Natural killer cell (primary cell): ENCODE measurements at regions not wholly inside any gene's neighbourhood (a gene's known extent, or its start where the extent isn't known, plus 50 kb on each side); places are given as distances from the start of the nearest gene placed in this dataset.

ENCODE experiments used
- ATAC-seq, 3 donors: fragments of 150-1000 bp in 2 of 3; fragments of 200-7000 bp in 1 of 3; cut with Tn5 transposase; 1 replicate in 1 of 3; 2 replicates in 2 of 3; pipeline ENCODE4 v1.10.0; 2021; ENCODE audit warnings: mild to moderate bottlenecking in 2 of 3, moderate library complexity in 2 of 3
- DNase-seq, 2 donors: peaks; one replicate each; pipeline versions ENCODE4 v3.0.0 to v3.0.0-alpha.2; 2013 to 2021; ENCODE audit warnings: mixed read lengths in 1 of 2
- H3K27ac ChIP-seq: one replicate; pipeline ENCODE4 v1.5.1; 2013; ENCODE audit warnings: mild to moderate bottlenecking, low read length
- H3K27me3 ChIP-seq: one replicate; pipeline ENCODE4 v1.6.1; 2013; ENCODE audit warnings: low read length; ENCODE audit not compliant: control insufficient read depth, insufficient read depth
- H3K36me3 ChIP-seq: one replicate; pipeline ENCODE4 v1.6.1; 2013; ENCODE audit warnings: low read length; ENCODE audit not compliant: control insufficient read depth, insufficient read depth
- H3K4me1 ChIP-seq: one replicate; pipeline ENCODE4 v1.6.1; 2013; ENCODE audit warnings: low read length; ENCODE audit not compliant: control insufficient read depth, insufficient read depth
- H3K4me3 ChIP-seq: one replicate; pipeline ENCODE4 v1.5.1; 2013; ENCODE audit warnings: low read length
- H3K9me3 ChIP-seq: one replicate; pipeline ENCODE4 v1.6.1; 2013; ENCODE audit warnings: low read length; ENCODE audit not compliant: control insufficient read depth, insufficient read depth
- H3K27ac Mint-ChIP-seq, 2 donors: one replicate each; pipeline ENCODE4 v1.8.0; 2022; ENCODE audit warnings: mild to moderate bottlenecking in 2 of 2, mixed read lengths in 2 of 2, moderate library complexity in 1 of 2
- H3K27me3 Mint-ChIP-seq, 2 donors: one replicate each; pipeline ENCODE4 v1.8.0; 2022; ENCODE audit warnings: low read depth in 2 of 2, mixed read lengths in 2 of 2
- H3K36me3 Mint-ChIP-seq: one replicate; pipeline ENCODE4 v1.8.0; 2022; ENCODE audit warnings: mixed read lengths
- H3K4me1 Mint-ChIP-seq, 2 donors: one replicate each; pipeline ENCODE4 v1.8.0; 2022; ENCODE audit warnings: mixed read lengths in 2 of 2
- H3K4me3 Mint-ChIP-seq: one replicate; pipeline ENCODE4 v1.8.0; 2022; ENCODE audit warnings: mild to moderate bottlenecking, moderate library complexity, mixed read lengths
- H3K9me3 Mint-ChIP-seq, 2 donors: one replicate each; pipeline ENCODE4 v1.8.0; 2022; ENCODE audit warnings: mixed read lengths in 2 of 2
- CTCF ChIP-seq: fragments of 200-600 bp; IDR thresholded peaks from one replicate; pipeline ENCODE4 v1.8.0; 2022; ENCODE audit warnings: antibody characterized with exemption
- WGBS: methylation state at CpG from one replicate; pipeline ENCODE4 v1.1.7; 2013; ENCODE audit warnings: missing lambda C conversion rate; ENCODE audit not compliant: insufficient coverage; 5-methylcytosine and 5-hydroxymethylcytosine counted together
- intact Hi-C: fragments of 100-400 bp; cut with micrococcal nuclease; formaldehyde crosslinking; loops from one replicate; pipeline ENCODE4 v1.14.2; 2022

- H3K36me3 ChIP-seq, result no peaks in the 10 kb centered on the region
- intact Hi-C loops, result no loop called here
- no peak for DNase-seq
- H3K9me3 Mint-ChIP-seq, result no peaks in the 10 kb centered on the region
- no peak overlapping the region for H3K27ac ChIP-seq
- no peaks in the 10 kb centered on the region for H3K4me1 Mint-ChIP-seq
- H3K9me3 ChIP-seq, result no peaks in the 10 kb centered on the region
- H3K27ac Mint-ChIP-seq, result no peak overlapping the region
- ATAC-seq, result no peak
- no peak overlapping the region for H3K4me3 ChIP-seq
- peaks cover 5 to 19% of the 10 kb centered on the region in 2 donors for H3K27me3 Mint-ChIP-seq
- WGBS, result 54% methylated on average over 4 of the region's 4 CpGs
- H3K4me1 ChIP-seq, result no peaks in the 10 kb centered on the region
- TF ChIP-seq CTCF, result no peak
- H3K36me3 Mint-ChIP-seq, result no peaks in the 10 kb centered on the region
- H3K27me3 ChIP-seq, result no peaks in the 10 kb centered on the region
- no peak overlapping the region for H3K4me3 Mint-ChIP-seq
Measured at GRCh38 chr1:5222626-5223025, 568.2 kb downstream of the AJAP1 start.

- peaks cover 9 to 24% of the 10 kb centered on the region in 2 donors for H3K27me3 Mint-ChIP-seq
- 80% methylated on average over 6 of the region's 6 CpGs for WGBS
- H3K4me3 ChIP-seq, result no peak overlapping the region
- intact Hi-C loops, result no loop called here
- no peak overlapping the region for H3K4me3 Mint-ChIP-seq
- no peaks in the 10 kb centered on the region for H3K36me3 Mint-ChIP-seq
- no peaks in the 10 kb centered on the region for H3K4me1 ChIP-seq
- no peak for TF ChIP-seq CTCF
- no peaks in the 10 kb centered on the region for H3K27me3 ChIP-seq
- no peaks in the 10 kb centered on the region for H3K9me3 Mint-ChIP-seq
- ATAC-seq (no peak), DNase-seq (no peak)
- no peaks in the 10 kb centered on the region for H3K9me3 ChIP-seq
- no peak overlapping the region for H3K27ac ChIP-seq
- H3K36me3 ChIP-seq, result no peaks in the 10 kb centered on the region
- H3K27ac Mint-ChIP-seq, result no peak overlapping the region
- no peaks in the 10 kb centered on the region for H3K4me1 Mint-ChIP-seq
Measured at GRCh38 chr1:5221451-5221850, 567.0 kb downstream of the AJAP1 start.

GRCh38 chr1:5220821-5221220, 566.4 kb downstream of the AJAP1 start:
- Histone ChIP-seq H3K4me1 (no peaks in the 10 kb centered on the region), H3K27me3 (no peaks in the 10 kb centered on the region), H3K4me3 (no peak overlapping the region), H3K9me3 (no peaks in the 10 kb centered on the region), H3K36me3 (no peaks in the 10 kb centered on the region), H3K27ac (no peak overlapping the region)
- WGBS, result 67% methylated on average over 7 of the region's 7 CpGs
- no peak for TF ChIP-seq CTCF
- DNase-seq (no peak), ATAC-seq (no peak)
- intact Hi-C loops, result no loop called here
- Mint-ChIP-seq H3K4me1 (no peaks in the 10 kb centered on the region), H3K9me3 (no peaks in the 10 kb centered on the region), H3K27ac (no peak overlapping the region), H3K27me3 (peaks cover 9 to 19% of the 10 kb centered on the region in 2 donors), H3K36me3 (no peaks in the 10 kb centered on the region), H3K4me3 (no peak overlapping the region)

GRCh38 chr1:5220421-5220820, 566.0 kb downstream of the AJAP1 start:
- Histone ChIP-seq H3K4me3 (no peak overlapping the region), H3K27ac (no peak overlapping the region), H3K4me1 (no peaks in the 10 kb centered on the region), H3K27me3 (no peaks in the 10 kb centered on the region), H3K9me3 (no peaks in the 10 kb centered on the region), H3K36me3 (no peaks in the 10 kb centered on the region)
- Mint-ChIP-seq H3K36me3 (no peaks in the 10 kb centered on the region), H3K4me3 (no peak overlapping the region), H3K27ac (no peak overlapping the region), H3K4me1 (no peaks in the 10 kb centered on the region), H3K27me3 (peaks cover 9 to 15% of the 10 kb centered on the region in 2 donors), H3K9me3 (no peaks in the 10 kb centered on the region)
- ATAC-seq (no peak), DNase-seq (no peak)
- intact Hi-C loops, result no loop called here
- no peak for TF ChIP-seq CTCF
- 71% methylated on average over 1 of the region's 2 CpGs for WGBS
